Colon (tissue), 2 donors: ENCODE measurements at regions not wholly inside any gene's neighbourhood (a gene's known extent, or its start where the extent isn't known, plus 50 kb on each side); places are given as distances from the start of the nearest gene placed in this dataset.
"Not testable (repeated sequence)": the region's sequence is repeated elsewhere in the genome, so short reads cannot be mapped to it uniquely, and the experiment has no call there.

Experiments used
- FAIRE-seq: peaks from 2 replicates; lab custom pipeline; 2012; peaks lifted over from hg19 to GRCh38; lab: Jason Lieb, UNC
- donor health status: control.
- donor health status: control.

GRCh38 chr7:63105978-63106377 is 892.7 kb upstream of the ZNF722 start:
- no peak for FAIRE-seq

DNA sequence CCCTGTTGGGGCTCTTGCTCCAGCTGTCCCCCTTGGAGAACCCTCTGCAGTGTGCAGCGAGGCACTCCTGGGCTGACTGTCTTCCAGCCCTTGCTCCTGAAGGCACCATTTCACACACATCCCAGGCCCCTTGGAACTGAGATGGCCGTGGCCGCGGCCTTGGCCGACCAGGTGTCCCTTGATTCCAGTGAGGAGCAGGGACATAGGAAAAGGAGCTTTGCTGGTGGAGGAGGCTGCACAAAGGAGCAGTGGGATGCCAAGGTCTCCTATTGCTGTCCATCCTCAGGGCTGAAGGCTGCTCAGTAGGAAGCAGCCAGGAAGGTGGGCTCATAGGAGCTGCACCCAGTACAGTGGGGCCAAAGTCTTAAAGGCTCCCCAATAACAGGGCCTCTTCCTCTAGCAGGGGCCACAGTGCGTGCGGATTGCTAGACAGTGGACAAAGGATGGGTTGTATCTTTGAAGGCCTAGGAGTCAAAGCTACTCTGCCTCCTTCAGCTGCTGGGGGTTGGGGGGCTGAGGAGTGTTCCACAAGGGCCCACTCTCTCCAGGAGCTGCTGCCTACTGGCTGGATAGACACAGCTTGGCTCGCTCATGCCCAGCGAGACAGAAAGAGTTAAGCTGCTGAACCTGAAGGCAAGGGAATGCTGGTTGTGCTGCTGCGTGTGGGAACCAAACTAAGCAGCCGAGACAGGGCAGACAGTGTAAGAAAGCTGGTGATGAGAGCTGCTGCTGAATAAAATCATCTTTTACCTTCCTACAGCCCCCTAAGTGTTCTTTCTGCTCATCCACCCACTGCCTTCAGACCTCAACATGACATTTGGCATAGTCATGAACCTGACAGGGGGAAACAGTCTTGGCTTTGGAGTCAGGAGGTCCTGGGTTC is 891.9 kb upstream of the ZNF722 start:
- FAIRE-seq = no peak

GRCh38 chr7:63111511-63111910 is 887.1 kb upstream of the ZNF722 start:
- not testable (repeated sequence) for FAIRE-seq

- FAIRE-seq = no peak
These were observed 885.6 kb upstream of the ZNF722 start for GRCh38 chr7:63112764-63113712.

DNA sequence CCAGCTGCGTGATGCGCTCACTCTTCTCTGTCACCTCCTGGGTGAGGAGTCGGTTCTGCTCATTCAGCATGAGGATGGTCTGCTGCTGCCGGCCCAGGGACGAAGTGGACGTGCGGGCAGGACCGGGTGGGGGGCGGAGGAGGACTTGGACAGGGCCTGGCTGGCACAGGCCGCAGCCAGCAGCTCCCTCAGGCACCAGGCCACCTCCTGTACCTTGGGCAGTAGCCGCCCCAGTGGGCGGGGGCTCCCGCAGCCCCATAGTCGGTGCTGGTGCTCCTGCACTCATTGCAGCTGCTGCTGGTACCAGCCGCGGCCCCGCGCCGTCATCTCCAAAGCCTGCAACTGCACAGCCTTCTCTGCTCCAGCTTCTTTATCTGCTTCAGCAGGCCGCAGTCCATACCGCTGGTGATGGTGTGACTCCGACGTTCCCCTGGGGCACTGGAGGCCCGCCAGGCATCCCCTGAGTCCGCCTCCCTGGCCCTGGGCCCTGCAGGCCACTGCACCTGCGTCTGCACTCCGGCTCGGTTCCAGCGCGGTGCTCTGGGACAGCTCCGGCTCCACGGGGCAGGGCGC is 884.9 kb upstream of the ZNF722 start:
- FAIRE-seq = no peak

DNA sequence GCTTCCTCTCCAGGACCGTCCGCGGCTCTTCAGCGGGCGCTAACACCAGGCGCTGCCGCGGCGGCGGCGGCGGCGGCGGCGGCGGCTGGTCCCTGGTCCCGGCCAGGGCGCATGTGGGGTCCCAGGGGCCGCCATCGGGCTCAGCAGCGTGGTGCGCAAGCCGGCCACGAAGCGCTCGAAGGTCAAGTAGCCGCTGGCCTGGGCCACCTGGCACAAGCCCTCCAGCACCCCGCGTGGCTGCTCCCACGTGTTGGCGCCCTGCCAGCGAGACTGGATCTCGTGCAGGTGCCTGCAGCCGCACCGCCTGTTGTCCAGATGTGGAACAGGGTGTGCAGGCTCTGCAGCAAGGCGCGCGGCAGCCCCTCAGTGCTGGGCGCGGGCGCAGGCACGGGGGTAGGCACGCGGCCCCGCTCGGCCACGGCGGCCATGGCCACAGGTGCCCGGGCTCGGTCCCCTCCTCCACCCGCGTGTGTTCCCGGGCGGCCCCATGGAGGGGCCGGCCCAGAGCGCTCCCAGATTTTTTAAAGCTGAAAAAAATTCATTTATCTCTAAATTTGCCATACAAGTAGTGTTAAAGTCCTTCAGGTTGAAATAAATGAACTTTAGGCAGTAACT is 884.2 kb upstream of the ZNF722 start:
- FAIRE-seq = no peak
